NCI-H128 (cell line): ENCODE measurements at regions not wholly inside any gene's neighbourhood (a gene's known extent, or its start where the extent isn't known, plus 50 kb on each side); places are given as distances from the start of the nearest gene placed in this dataset.
"Not testable (repeated sequence)": the region's sequence is repeated elsewhere in the genome, so short reads cannot be mapped to it uniquely, and the experiment has no call there.

Experiments used
- DNase-seq: peaks from one replicate; lab custom pipeline; 2025; ENCODE audit not compliant: unreplicated experiment; lab: John Stamatoyannopoulos, UW

GRCh38 chr2:16395601-16396000, 270.0 kb downstream of the CYRIA start:
- no peak for DNase-seq

GRCh38 chr2:16394986-16395550, 270.6 kb downstream of the CYRIA start:
- no peak for DNase-seq

GRCh38 chr2:16394072-16394985, 271.3 kb downstream of the CYRIA start:
- DNase-seq = no peak

DNA sequence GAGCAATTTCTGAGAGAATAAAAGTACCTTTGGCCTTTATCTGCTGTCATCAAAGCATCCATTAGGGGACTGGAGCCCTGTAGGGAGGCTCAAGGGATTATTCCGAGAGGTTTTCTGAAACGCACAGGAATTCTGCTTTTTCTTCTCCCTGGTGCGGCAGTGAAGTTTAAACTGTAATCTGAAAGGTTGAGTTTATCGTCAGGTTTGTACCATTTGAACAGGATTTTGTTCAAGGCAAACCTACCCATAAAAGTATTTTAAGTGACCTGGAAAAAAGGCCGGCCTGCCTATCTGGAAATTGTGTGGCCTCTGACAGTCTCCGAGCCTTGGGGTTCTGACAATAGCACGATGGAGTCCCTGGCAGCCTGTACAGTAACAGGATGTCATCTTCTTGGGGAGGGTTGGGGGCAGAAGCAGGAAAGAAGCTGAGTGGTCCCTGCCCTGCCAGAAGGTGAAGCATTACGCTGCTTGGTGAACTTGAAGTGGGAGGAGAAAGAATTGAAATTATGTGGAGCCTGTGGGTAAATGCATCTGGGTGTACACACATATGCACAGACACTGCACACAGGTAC, 272.0 kb downstream of the CYRIA start:
- DNase-seq = no peak

- DNase-seq = no peak
These were observed 272.8 kb downstream of the CYRIA start for GRCh38 chr2:16392647-16393499.

GRCh38 chr2:16391986-16392385, 273.6 kb downstream of the CYRIA start:
- DNase-seq = no peak

- no peak for DNase-seq
These were observed 275.1 kb downstream of the CYRIA start for GRCh38 chr2:16390561-16390960.

- DNase-seq = no peak
These were observed 276.0 kb downstream of the CYRIA start for GRCh38 chr2:16389611-16390010.

GRCh38 chr2:16388199-16388830, 277.3 kb downstream of the CYRIA start:
- not testable (repeated sequence) for DNase-seq

GRCh38 chr2:16387461-16387984, 278.1 kb downstream of the CYRIA start:
- no peak for DNase-seq

DNA sequence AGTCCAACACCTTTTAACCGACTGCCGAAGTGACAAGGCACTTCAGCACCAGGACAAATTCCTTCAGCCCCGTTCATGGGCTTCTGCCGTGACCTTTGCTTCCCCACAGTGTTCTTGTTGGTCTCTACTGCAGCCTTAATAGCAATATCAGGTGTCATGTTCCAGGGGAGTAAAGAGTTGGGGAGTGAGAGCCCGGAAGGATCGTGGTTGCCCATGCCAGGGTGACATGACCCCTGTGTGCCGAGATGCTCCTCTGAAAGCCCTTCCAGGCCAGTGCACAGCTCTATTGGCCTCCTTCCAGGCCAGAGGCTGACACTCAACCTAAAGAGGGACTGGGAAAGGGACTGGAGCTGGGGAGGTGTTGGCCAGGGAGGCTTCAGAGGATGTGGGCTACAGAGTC, 279.2 kb downstream of the CYRIA start:
- no peak for DNase-seq

DNA sequence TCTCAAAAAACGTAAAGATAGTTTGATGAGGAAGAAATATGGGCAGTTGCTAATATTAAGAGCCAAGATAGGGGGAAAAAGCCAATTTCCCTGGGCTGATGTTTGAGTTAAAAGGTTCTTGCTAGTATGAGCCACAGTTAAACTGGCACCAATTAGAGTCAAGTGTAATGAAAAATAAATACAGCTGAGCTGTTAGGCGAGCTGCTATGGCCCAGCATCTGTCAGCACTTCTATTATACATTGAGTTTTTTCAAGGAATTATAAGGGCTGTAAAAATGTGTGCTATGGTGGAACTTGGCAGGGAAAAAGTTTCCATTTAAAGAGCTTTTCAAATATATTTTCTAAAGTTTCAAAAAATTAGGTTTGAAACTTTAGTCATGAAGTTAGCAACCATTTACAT, 279.6 kb downstream of the CYRIA start:
- no peak for DNase-seq

DNA sequence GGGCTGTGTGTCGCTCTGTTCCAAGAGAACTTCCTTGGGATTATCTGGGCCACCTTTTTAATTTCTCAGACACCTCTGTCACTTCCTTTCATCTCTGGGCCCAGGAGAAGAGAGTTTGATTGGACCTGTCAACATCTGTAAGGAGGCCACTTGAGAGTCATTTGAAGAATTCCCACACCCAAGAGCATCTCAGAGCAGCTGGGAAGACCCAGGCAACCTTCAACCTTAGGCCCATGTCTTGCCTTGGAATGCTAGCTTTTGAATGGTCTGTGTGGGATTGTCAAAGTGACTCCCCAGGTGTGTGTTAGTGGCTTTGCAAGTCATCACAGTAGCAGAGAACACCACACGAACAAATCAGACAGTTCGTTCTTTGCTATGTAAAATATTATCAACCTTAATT, 280.3 kb downstream of the CYRIA start:
- DNase-seq = no peak

- no peak for DNase-seq
These were observed 282.2 kb downstream of the CYRIA start for GRCh38 chr2:16383411-16383810.

GRCh38 chr2:16382451-16382850, 283.2 kb downstream of the CYRIA start:
- DNase-seq = no peak

GRCh38 chr2:16381511-16381910, 284.1 kb downstream of the CYRIA start:
- DNase-seq = no peak

DNA sequence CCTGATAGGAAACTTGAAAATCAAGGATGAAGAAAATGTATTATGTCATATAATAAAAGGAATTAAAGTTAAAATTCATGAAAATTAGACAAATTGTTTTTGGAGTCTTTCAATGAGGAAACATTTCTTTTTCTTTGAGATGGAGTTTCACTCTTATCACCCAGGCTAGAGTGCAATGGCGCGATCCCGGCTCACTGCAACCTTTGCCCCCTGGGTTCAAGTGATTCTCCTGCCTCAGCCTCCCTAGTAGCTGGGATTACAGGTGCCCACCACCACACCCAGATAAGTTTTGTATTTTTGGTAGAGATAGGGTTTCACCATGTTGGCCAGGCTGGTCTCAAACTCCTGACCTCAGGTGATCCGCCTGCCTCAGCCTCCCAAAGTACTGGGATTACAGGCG, 285.7 kb downstream of the CYRIA start:
- DNase-seq = not testable (repeated sequence)

DNA sequence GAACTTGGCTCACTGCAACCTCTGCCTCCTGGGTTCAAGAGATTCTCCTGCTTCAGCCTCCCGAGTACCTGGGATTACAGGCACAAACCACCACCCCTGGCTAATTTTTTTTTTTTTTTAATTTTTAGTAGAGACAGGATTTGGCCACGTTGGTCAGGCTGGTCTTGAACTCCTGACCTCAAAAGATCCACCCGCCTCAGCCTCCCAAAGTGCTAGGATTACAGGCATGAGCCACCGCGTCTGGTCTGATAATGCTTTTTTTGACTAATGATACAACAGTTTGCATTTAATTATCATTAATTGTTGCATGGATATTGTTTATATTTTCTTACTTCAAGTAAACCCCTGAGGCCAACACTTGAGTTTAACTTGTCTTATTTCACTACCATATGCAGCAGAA, 286.6 kb downstream of the CYRIA start:
- DNase-seq = not testable (repeated sequence)

DNA sequence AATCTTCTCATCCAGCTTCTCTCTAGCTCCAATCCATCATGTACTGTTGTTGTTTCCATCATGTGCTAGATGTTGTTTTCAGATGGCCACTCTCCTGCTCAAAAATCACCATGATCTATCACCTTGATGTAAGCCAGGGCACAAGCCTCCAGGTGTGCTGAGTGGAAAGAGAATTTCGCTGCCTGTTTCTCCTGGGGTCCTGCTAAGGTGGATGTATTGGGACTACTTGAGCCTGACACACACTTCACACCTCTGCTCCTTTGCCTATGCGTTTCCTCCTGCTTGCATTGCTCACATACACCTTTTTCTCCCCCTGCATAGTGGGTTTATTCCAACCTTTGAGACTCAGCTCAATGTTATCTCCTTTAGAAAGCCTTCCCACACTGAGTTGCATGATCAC, 287.6 kb downstream of the CYRIA start:
- DNase-seq = no peak

GRCh38 chr2:16375981-16376380, 289.7 kb downstream of the CYRIA start:
- DNase-seq = no peak

DNA sequence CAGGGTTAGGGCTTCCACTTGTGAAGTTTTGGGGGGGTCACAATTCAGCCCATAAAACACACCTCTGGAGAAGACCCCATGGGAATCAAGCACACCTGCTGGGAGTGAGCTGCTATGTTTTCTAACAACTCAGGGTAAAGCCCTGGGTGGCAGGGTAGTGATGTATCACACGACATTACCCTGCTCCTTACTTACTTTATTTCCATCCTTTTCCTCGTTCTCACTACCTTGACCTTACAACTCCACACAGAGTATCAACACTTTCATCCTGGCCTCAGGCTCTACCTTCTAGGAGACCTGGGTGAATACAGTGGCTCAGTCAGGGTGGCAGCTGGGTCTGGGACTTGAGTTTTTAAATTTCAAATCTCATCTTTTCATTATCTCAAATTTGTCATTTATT, 290.3 kb downstream of the CYRIA start:
- DNase-seq = no peak
